GM19463 (cell line): ENCODE measurements at regions not wholly inside any gene's neighbourhood (a gene's known extent, or its start where the extent isn't known, plus 50 kb on each side); places are given as distances from the start of the nearest gene placed in this dataset.
"Not testable (repeated sequence)": the region's sequence is repeated elsewhere in the genome, so short reads cannot be mapped to it uniquely, and the experiment has no call there.

Experiments used
- ATAC-seq: cut with Tn5 transposase; IDR thresholded peaks from one replicate; pipeline ENCODE4 v1.9.1; 2021; ENCODE audit warnings: mild to moderate bottlenecking, moderate library complexity; ENCODE audit not compliant: unreplicated experiment

GRCh38 chr3:162884373-162884772 lies 1387.8 kb downstream of the OTOL1 start:
- no peak for ATAC-seq

GRCh38 chr3:162892921-162893793 lies 1396.5 kb downstream of the OTOL1 start:
- no peak for ATAC-seq

GRCh38 chr3:162897291-162897690 lies 1400.7 kb downstream of the OTOL1 start:
- no peak for ATAC-seq

GRCh38 chr3:162932503-162932902 lies 1435.9 kb downstream of the OTOL1 start:
- ATAC-seq = no peak

- no peak for ATAC-seq
These were observed 1437.0 kb downstream of the OTOL1 start for GRCh38 chr3:162933656-162934055.

GRCh38 chr3:162936706-162937105 lies 1440.1 kb downstream of the OTOL1 start:
- no peak for ATAC-seq

GRCh38 chr3:162938083-162938482 lies 1441.5 kb downstream of the OTOL1 start:
- no peak for ATAC-seq

- no peak for ATAC-seq
These were observed 1449.0 kb downstream of the OTOL1 start for GRCh38 chr3:162945626-162946025.

- no peak for ATAC-seq
These were observed 1460.1 kb downstream of the OTOL1 start for GRCh38 chr3:162956711-162957110.

GRCh38 chr3:162960269-162960668 lies 1463.7 kb downstream of the OTOL1 start:
- no peak for ATAC-seq

GRCh38 chr3:162970292-162970691 lies 1473.7 kb downstream of the OTOL1 start:
- ATAC-seq = no peak

- no peak for ATAC-seq
These were observed 1475.1 kb downstream of the OTOL1 start for GRCh38 chr3:162971715-162972114.

GRCh38 chr3:162973428-162973917 lies 1476.9 kb downstream of the OTOL1 start:
- ATAC-seq = no peak

- ATAC-seq = no peak
These were observed 1481.5 kb downstream of the OTOL1 start for GRCh38 chr3:162978136-162978535.

- no peak for ATAC-seq
These were observed 1488.1 kb downstream of the OTOL1 start for GRCh38 chr3:162984746-162985145.

GRCh38 chr3:162987085-162987794 lies 1490.6 kb downstream of the OTOL1 start:
- ATAC-seq = not testable (repeated sequence)

GRCh38 chr3:162992741-162993140 lies 1496.1 kb downstream of the OTOL1 start:
- ATAC-seq = no peak

GRCh38 chr3:162994165-162994564 lies 1497.6 kb downstream of the OTOL1 start:
- ATAC-seq = no peak

GRCh38 chr3:162996368-162996767 lies 1499.8 kb downstream of the OTOL1 start:
- no peak for ATAC-seq

- no peak for ATAC-seq
These were observed 1501.6 kb downstream of the OTOL1 start for GRCh38 chr3:162998205-162998604.

- no peak for ATAC-seq
These were observed 1515.0 kb downstream of the OTOL1 start for GRCh38 chr3:163011596-163011995.

GRCh38 chr3:163016251-163016650 lies 1519.6 kb downstream of the OTOL1 start:
- ATAC-seq = no peak
